Cardiac muscle cell (in vitro differentiated cells and primary cell): ENCODE measurements at regions not wholly inside any gene's neighbourhood (a gene's known extent, or its start where the extent isn't known, plus 50 kb on each side); places are given as distances from the start of the nearest gene placed in this dataset.
A peak's percentile ranks its signal among the peaks of the same experiment; 100 is the strongest.

Source experiments
- DNase-seq, 2 donors: peaks; one replicate each; pipeline versions ENCODE4 v3.0.0 to v3.0.0-alpha.2; 2010 to 2017; ENCODE audit warnings: low read depth in 1 of 2, low spot score in 1 of 2
- H3K27ac ChIP-seq: fragments of 200-600 bp; sonication (generic); 2 replicates; pipeline ENCODE4 v1.5.1; 2016
- H3K27me3 ChIP-seq: fragments of 200-600 bp; sonication (generic); 2 replicates; pipeline ENCODE4 v1.6.0; 2016; ENCODE audit warnings: control low read depth
- H3K36me3 ChIP-seq: fragments of 200-600 bp; sonication (generic); 2 replicates; pipeline ENCODE4 v1.5.1; 2016; ENCODE audit warnings: control low read depth
- H3K4me1 ChIP-seq: fragments of 200-600 bp; sonication (generic); 2 replicates; pipeline ENCODE4 v1.8.1; 2017; ENCODE audit warnings: low read depth, mild to moderate bottlenecking, mixed run types
- H3K4me3 ChIP-seq: fragments of 200-600 bp; sonication (generic); 2 replicates; pipeline ENCODE4 v1.5.1; 2016; ENCODE audit warnings: mild to moderate bottlenecking
- H3K9me3 ChIP-seq: fragments of 200-600 bp; sonication (generic); 2 replicates; pipeline ENCODE4 v1.5.1; 2017; ENCODE audit warnings: low read depth, mild to moderate bottlenecking, control low read depth
- TF ChIP-seq, protein P1 (sequence below): IDR thresholded peaks from 2 replicates; pipeline ENCODE4 v1.5.1; 2012; ENCODE audit warnings: low read depth, mild to moderate bottlenecking, low read length

DNA sequence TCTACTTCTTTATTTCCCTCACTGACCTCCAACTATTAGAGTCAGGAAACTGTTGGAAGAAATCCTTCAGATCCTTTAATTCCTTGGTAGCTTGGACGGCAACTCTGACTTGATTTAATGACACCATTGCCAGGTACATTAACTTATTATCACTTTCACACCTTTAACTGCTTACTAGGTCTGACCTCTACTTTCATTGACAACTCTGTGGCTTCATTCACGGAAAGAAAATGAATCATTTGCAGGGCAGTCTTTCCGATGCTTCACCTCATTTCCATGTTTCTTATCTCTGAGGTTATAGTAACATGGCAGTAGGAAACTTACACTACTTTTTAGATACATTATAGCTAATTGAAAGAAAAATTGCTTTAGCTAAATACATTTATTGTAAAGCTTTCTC, 82.6 kb upstream of the PDGFD start:
- Histone ChIP-seq H3K9me3 (no peaks in the 10 kb centered on the region), H3K36me3 (no peaks in the 10 kb centered on the region), H3K4me3 (no peak overlapping the region), H3K27me3 (no peaks in the 10 kb centered on the region), H3K4me1 (peaks cover 18% of the 10 kb centered on the region), H3K27ac (peak overlapping the region; percentile 75)
- TF ChIP-seq, protein P1, sequence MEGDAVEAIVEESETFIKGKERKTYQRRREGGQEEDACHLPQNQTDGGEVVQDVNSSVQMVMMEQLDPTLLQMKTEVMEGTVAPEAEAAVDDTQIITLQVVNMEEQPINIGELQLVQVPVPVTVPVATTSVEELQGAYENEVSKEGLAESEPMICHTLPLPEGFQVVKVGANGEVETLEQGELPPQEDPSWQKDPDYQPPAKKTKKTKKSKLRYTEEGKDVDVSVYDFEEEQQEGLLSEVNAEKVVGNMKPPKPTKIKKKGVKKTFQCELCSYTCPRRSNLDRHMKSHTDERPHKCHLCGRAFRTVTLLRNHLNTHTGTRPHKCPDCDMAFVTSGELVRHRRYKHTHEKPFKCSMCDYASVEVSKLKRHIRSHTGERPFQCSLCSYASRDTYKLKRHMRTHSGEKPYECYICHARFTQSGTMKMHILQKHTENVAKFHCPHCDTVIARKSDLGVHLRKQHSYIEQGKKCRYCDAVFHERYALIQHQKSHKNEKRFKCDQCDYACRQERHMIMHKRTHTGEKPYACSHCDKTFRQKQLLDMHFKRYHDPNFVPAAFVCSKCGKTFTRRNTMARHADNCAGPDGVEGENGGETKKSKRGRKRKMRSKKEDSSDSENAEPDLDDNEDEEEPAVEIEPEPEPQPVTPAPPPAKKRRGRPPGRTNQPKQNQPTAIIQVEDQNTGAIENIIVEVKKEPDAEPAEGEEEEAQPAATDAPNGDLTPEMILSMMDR: no peak
- no peak for DNase-seq

DNA sequence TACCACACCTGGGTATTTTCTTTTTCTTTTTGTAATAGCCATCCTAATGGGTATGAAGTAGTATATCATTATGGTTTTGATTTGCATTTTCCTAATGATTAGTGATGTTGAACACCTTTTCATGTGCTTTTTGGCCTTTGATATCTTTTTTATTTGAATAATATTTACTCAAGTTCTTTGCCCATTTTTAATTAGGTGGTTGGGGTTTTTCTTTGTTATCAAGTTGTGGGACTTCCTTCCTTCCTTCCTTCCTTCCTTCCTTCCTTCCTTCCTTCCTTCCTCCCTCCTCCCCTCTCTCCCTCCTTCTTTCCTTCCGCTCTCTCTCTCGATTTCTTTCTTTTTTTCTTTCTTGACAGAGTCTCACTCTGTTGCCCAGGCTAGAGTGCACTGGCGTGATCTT, 75.0 kb upstream of the PDGFD start:
- no peak overlapping the region for H3K4me3 ChIP-seq
- no peak for DNase-seq
- no peak overlapping the region for H3K27ac ChIP-seq
- TF ChIP-seq, protein P1: no peak
- H3K9me3 ChIP-seq: no peaks in the 10 kb centered on the region
- no peaks in the 10 kb centered on the region for H3K4me1 ChIP-seq
- no peaks in the 10 kb centered on the region for H3K36me3 ChIP-seq
- no peaks in the 10 kb centered on the region for H3K27me3 ChIP-seq

DNA sequence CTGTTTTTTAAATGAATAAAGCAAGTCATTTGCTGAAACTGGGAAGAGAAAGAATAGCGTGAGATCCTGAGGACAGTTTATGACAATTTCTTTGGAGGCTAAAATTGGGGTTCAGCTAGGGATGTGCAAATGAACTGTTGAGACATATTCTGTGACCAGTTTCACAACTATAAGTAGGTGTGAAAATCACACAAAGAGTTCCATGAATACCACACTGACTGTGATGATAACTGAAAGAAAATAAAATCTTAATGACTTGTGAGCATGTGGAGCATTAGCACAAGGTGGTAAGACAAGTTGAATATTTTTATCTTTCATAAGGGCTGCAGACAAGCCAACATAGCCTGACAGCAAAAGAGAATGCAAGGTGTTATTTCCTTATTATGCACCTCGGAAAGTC, 61.1 kb upstream of the PDGFD start:
- no peak overlapping the region for H3K27ac ChIP-seq
- no peaks in the 10 kb centered on the region for H3K4me1 ChIP-seq
- H3K27me3 ChIP-seq: no peaks in the 10 kb centered on the region
- DNase-seq: no peak
- TF ChIP-seq, protein P1: no peak
- no peaks in the 10 kb centered on the region for H3K36me3 ChIP-seq
- no peaks in the 10 kb centered on the region for H3K9me3 ChIP-seq
- no peak overlapping the region for H3K4me3 ChIP-seq

DNA sequence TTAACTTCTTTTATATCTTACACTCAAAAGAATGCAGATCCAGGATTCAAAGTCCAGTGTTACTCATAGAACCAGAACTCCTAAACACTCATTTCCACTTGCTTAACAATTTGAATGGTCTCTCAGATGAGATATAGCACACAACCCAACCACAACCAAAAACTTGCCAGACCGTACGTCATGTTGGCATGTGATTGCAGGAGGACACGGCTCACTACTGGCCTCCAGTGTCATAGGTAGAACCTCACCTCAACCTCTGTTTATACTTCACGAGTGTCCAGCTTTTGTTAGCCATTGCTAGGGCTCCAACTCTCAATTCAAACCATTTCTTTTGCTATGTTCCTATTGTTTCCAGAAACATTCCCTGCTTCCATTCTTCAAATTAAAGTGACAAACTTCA, 58.5 kb upstream of the PDGFD start:
- DNase-seq: no peak
- TF ChIP-seq, protein P1: no peak
- no peaks in the 10 kb centered on the region for H3K27me3 ChIP-seq
- H3K9me3 ChIP-seq: no peaks in the 10 kb centered on the region
- no peaks in the 10 kb centered on the region for H3K36me3 ChIP-seq
- H3K27ac ChIP-seq: no peak overlapping the region
- H3K4me3 ChIP-seq: no peak overlapping the region
- no peaks in the 10 kb centered on the region for H3K4me1 ChIP-seq

DNA sequence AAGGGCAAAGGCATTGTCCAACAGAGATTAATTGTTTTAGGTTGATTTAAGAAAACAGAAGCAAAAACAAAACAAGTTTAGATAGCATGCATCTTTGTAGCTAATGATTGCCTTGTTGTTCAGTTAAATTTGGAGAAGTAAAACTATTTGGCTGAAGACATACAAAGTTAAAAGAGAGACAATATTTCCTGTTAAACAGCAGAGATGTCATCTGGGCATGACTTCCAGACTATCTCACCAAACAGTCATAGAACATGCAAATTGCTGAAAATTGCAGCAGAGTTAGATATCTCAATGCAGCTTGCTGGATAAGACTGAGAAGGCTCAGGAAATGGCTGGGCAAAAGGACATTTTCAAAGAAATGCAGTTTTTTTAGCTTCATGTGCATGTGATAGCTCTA, 57.5 kb upstream of the PDGFD start:
- TF ChIP-seq, protein P1: no peak
- DNase-seq: no peak
- H3K4me3 ChIP-seq: no peak overlapping the region
- no peaks in the 10 kb centered on the region for H3K36me3 ChIP-seq
- H3K9me3 ChIP-seq: no peaks in the 10 kb centered on the region
- H3K27me3 ChIP-seq: no peaks in the 10 kb centered on the region
- H3K27ac ChIP-seq: no peak overlapping the region
- no peaks in the 10 kb centered on the region for H3K4me1 ChIP-seq

DNA sequence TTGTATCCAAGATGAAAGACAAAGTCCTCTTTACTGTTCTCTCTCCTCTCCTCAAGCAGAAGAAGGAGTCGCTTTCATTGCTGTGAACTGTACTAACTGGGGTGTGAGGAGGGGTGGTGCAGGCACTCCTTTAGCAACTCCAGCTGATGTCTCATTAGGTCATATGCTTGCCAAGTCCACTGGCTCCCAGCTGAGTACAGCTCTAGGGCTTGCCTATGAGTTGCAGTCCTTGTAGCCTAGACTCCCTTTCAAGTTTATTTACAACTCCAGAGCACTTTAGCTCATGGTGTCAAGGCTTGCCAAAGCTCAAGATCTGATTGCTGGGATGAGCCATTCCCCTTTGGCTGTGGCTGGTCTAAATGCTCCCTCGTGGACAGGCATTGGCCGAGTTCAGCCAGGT, 55.1 kb upstream of the PDGFD start:
- no peak for DNase-seq
- TF ChIP-seq, protein P1: no peak
- no peaks in the 10 kb centered on the region for H3K27me3 ChIP-seq
- no peak overlapping the region for H3K27ac ChIP-seq
- no peaks in the 10 kb centered on the region for H3K4me1 ChIP-seq
- H3K9me3 ChIP-seq: no peaks in the 10 kb centered on the region
- H3K4me3 ChIP-seq: no peak overlapping the region
- no peaks in the 10 kb centered on the region for H3K36me3 ChIP-seq
